Trophoblast cell (in vitro differentiated cells and primary cell): ENCODE measurements at regions not wholly inside any gene's neighbourhood (a gene's known extent, or its start where the extent isn't known, plus 50 kb on each side); places are given as distances from the start of the nearest gene placed in this dataset.

ENCODE experiments used
- DNase-seq, 2 donors: peaks; one replicate each; pipeline ENCODE4 v3.0.0-alpha.2; 2016
- H2AFZ ChIP-seq: 2 replicates; pipeline ENCODE4 v1.6.1; 2013; ENCODE audit warnings: low read length, moderate library complexity, mild to moderate bottlenecking; ENCODE audit not compliant: insufficient read depth, poor library complexity
- H2AK5ac ChIP-seq: 2 replicates; pipeline ENCODE4 v1.6.1; 2013; ENCODE audit warnings: mild to moderate bottlenecking, low read length
- H2BK120ac ChIP-seq: 2 replicates; pipeline ENCODE4 v1.6.1; 2013; ENCODE audit warnings: low read length, mild to moderate bottlenecking, moderate library complexity; ENCODE audit not compliant: insufficient read depth, poor library complexity
- H2BK12ac ChIP-seq: 2 replicates; pipeline ENCODE4 v1.6.1; 2013; ENCODE audit warnings: mild to moderate bottlenecking, low read length, moderate library complexity
- H2BK5ac ChIP-seq: 2 replicates; pipeline ENCODE4 v1.6.1; 2013; ENCODE audit warnings: low read length, low read depth, moderate library complexity, mild to moderate bottlenecking; ENCODE audit not compliant: poor library complexity
- H3K14ac ChIP-seq: 2 replicates; pipeline ENCODE4 v1.6.1; 2013; ENCODE audit warnings: mild to moderate bottlenecking, low read length
- H3K18ac ChIP-seq: 2 replicates; pipeline ENCODE4 v1.6.1; 2013; ENCODE audit warnings: mild to moderate bottlenecking, low read length
- H3K23ac ChIP-seq: 2 replicates; pipeline ENCODE4 v1.6.1; 2013; ENCODE audit warnings: low read length
- H3K27ac ChIP-seq: 2 replicates; pipeline ENCODE4 v1.5.1; 2013; ENCODE audit warnings: low read depth, mild to moderate bottlenecking, inconsistent platforms, low read length, moderate library complexity
- H3K27me3 ChIP-seq: 2 replicates; pipeline ENCODE4 v1.6.1; 2013; ENCODE audit warnings: inconsistent platforms, mild to moderate bottlenecking, low read length, moderate library complexity; ENCODE audit not compliant: insufficient read depth
- H3K36me3 ChIP-seq, 2 experiments: 1 replicate in 1 of 2; 2 replicates in 1 of 2; pipeline ENCODE4 v1.6.1; 2013; ENCODE audit warnings: low read length in 2 of 2, mild to moderate bottlenecking in 2 of 2, moderate library complexity in 1 of 2; ENCODE audit not compliant: insufficient read depth in 2 of 2, control insufficient read depth in 1 of 2
- H3K4ac ChIP-seq: 2 replicates; pipeline ENCODE4 v1.6.1; 2013; ENCODE audit warnings: low read depth, mild to moderate bottlenecking, low read length, moderate library complexity
- H3K4me1 ChIP-seq, 2 experiments: 1 replicate in 1 of 2; 2 replicates in 1 of 2; pipeline ENCODE4 v1.6.1; 2013; ENCODE audit warnings: low read length in 2 of 2, mild to moderate bottlenecking in 2 of 2, moderate library complexity in 1 of 2; ENCODE audit not compliant: insufficient read depth in 2 of 2, control insufficient read depth in 1 of 2
- H3K4me2 ChIP-seq: 2 replicates; pipeline ENCODE4 v1.6.1; 2013; ENCODE audit warnings: inconsistent platforms, mild to moderate bottlenecking, low read length, moderate library complexity
- H3K4me3 ChIP-seq: 2 replicates; pipeline ENCODE4 v1.5.1; 2013; ENCODE audit warnings: mild to moderate bottlenecking, low read depth, low read length, inconsistent platforms
- H3K79me1 ChIP-seq: one replicate; pipeline ENCODE4 v1.6.1; 2013; ENCODE audit warnings: low read length
- H3K79me2 ChIP-seq: 2 replicates; pipeline ENCODE4 v1.6.1; 2013; ENCODE audit warnings: low read length, mild to moderate bottlenecking; ENCODE audit not compliant: control insufficient read depth, insufficient read depth, poor library complexity
- H3K9ac ChIP-seq: 2 replicates; pipeline ENCODE4 v1.6.1; 2013; ENCODE audit warnings: mild to moderate bottlenecking, low read length
- H3K9me3 ChIP-seq: 2 replicates; pipeline ENCODE4 v1.6.1; 2013; ENCODE audit warnings: low read depth, mild to moderate bottlenecking, control low read depth, inconsistent platforms, low read length; ENCODE audit not compliant: insufficient read depth
- H4K12ac ChIP-seq: 2 replicates; pipeline ENCODE4 v1.6.1; 2013; ENCODE audit warnings: low read depth, mild to moderate bottlenecking, low read length, moderate library complexity
- H4K8ac ChIP-seq: 2 replicates; pipeline ENCODE4 v1.6.1; 2013; ENCODE audit warnings: low read depth, mild to moderate bottlenecking, low read length, moderate library complexity
- H4K91ac ChIP-seq: one replicate; pipeline ENCODE4 v1.6.1; 2013; ENCODE audit warnings: low read depth, mild to moderate bottlenecking, low read length, moderate library complexity
- WGBS: extraction: QIAGEN DNeasy Blood & Tissue Kit; methylation state at CpG from one replicate; pipeline ENCODE4 v1.1.7; 2013; ENCODE audit warnings: missing lambda C conversion rate; ENCODE audit not compliant: insufficient read length, insufficient coverage; ENCODE audit errors: extremely low coverage; 5-methylcytosine and 5-hydroxymethylcytosine counted together

- H2AFZ ChIP-seq: no peak overlapping the region
- no peak overlapping the region for H3K18ac ChIP-seq
Measured at GRCh38 chr13:111490611-111491010, 170.2 kb downstream of the TEX29 start.

GRCh38 chr13:111491021-111491420 is 170.6 kb downstream of the TEX29 start:
- Histone ChIP-seq H3K27ac (no peak overlapping the region), H2BK12ac (no peak overlapping the region), H3K4me3 (no peak overlapping the region), H2BK5ac (no peak overlapping the region), H3K9me3 (peaks cover 24% of the 10 kb centered on the region), H3K4me2 (no peak overlapping the region), H3K79me1 (no peaks in the 10 kb centered on the region), H3K27me3 (no peaks in the 10 kb centered on the region), H4K91ac (no peak overlapping the region), H2AFZ (no peak overlapping the region), H3K4ac (no peak overlapping the region), H4K12ac (no peak overlapping the region), H3K18ac (no peak overlapping the region), H4K8ac (no peak overlapping the region), H2AK5ac (no peak overlapping the region), H2BK120ac (no peak overlapping the region), H3K36me3 (no peaks in the 10 kb centered on the region), H3K79me2 (no peaks in the 10 kb centered on the region), H3K23ac (no peak overlapping the region), H3K14ac (no peak overlapping the region), H3K4me1 (no peaks in the 10 kb centered on the region), H3K9ac (no peak overlapping the region)
- no peak for DNase-seq
- no CpG with 5 or more reads among the region's 11 CpGs for WGBS

More at GRCh38 chr13:111490611-111491010, 170.2 kb downstream of the TEX29 start:
- Histone ChIP-seq H2BK5ac (no peak overlapping the region), H3K79me2 (no peaks in the 10 kb centered on the region), H2AK5ac (no peak overlapping the region), H3K4me1 (no peaks in the 10 kb centered on the region), H3K23ac (no peak overlapping the region), H2BK120ac (no peak overlapping the region), H3K27ac (no peak overlapping the region), H3K4me3 (no peak overlapping the region), H3K9ac (no peak overlapping the region), H3K14ac (no peak overlapping the region), H4K91ac (no peak overlapping the region), H3K4ac (no peak overlapping the region), H3K4me2 (no peak overlapping the region), H4K8ac (no peak overlapping the region), H3K36me3 (no peaks in the 10 kb centered on the region), H3K79me1 (no peaks in the 10 kb centered on the region), H2BK12ac (no peak overlapping the region), H4K12ac (no peak overlapping the region), H3K27me3 (no peaks in the 10 kb centered on the region), H3K9me3 (peaks cover 28% of the 10 kb centered on the region)
- no CpG with 5 or more reads among the region's 6 CpGs for WGBS
- DNase-seq: no peak

GRCh38 chr13:111491659-111492058 is 171.2 kb downstream of the TEX29 start:
- Histone ChIP-seq H3K27me3 (no peaks in the 10 kb centered on the region), H2AK5ac (no peak overlapping the region), H3K18ac (no peak overlapping the region), H4K8ac (no peak overlapping the region), H3K79me1 (no peaks in the 10 kb centered on the region), H2BK120ac (no peak overlapping the region), H3K14ac (no peak overlapping the region), H3K27ac (no peak overlapping the region), H3K9me3 (peaks cover 19% of the 10 kb centered on the region), H3K9ac (no peak overlapping the region), H3K4me3 (no peak overlapping the region), H3K23ac (no peak overlapping the region), H4K12ac (no peak overlapping the region), H3K4me1 (no peaks in the 10 kb centered on the region), H3K4me2 (no peak overlapping the region), H3K79me2 (no peaks in the 10 kb centered on the region), H4K91ac (no peak overlapping the region), H3K4ac (no peak overlapping the region), H2AFZ (no peak overlapping the region), H2BK5ac (no peak overlapping the region), H3K36me3 (no peaks in the 10 kb centered on the region), H2BK12ac (no peak overlapping the region)
- WGBS: no CpG with 5 or more reads among the region's 10 CpGs
- no peak for DNase-seq

GRCh38 chr13:111492341-111492950 is 172.0 kb downstream of the TEX29 start:
- WGBS: no CpG with 5 or more reads among the region's 18 CpGs
- Histone ChIP-seq H4K91ac (no peak overlapping the region), H3K79me1 (no peaks in the 10 kb centered on the region)

More at GRCh38 chr13:111492341-111492950, 172.0 kb downstream of the TEX29 start:
- H2AK5ac ChIP-seq: no peak overlapping the region
- H3K9ac ChIP-seq: no peak overlapping the region
- H3K23ac ChIP-seq: no peak overlapping the region
- H4K8ac ChIP-seq: no peak overlapping the region
- no peak overlapping the region for H3K4ac ChIP-seq
- H2BK12ac ChIP-seq: no peak overlapping the region
- peaks cover 14% of the 10 kb centered on the region for H3K9me3 ChIP-seq
- H3K4me1 ChIP-seq: no peaks in the 10 kb centered on the region
- H3K79me2 ChIP-seq: no peaks in the 10 kb centered on the region
- no peak overlapping the region for H3K18ac ChIP-seq
- H2AFZ ChIP-seq: no peak overlapping the region
- no peak overlapping the region for H4K12ac ChIP-seq
- H3K27me3 ChIP-seq: no peaks in the 10 kb centered on the region
- no peak overlapping the region for H3K4me2 ChIP-seq
- H3K14ac ChIP-seq: no peak overlapping the region
- no peak overlapping the region for H2BK120ac ChIP-seq
- no peak for DNase-seq
- no peak overlapping the region for H3K4me3 ChIP-seq
- no peak overlapping the region for H2BK5ac ChIP-seq
- no peak overlapping the region for H3K27ac ChIP-seq
- no peaks in the 10 kb centered on the region for H3K36me3 ChIP-seq
